OCI-LY1 (cell line): ENCODE measurements at regions not wholly inside any gene's neighbourhood (a gene's known extent, or its start where the extent isn't known, plus 50 kb on each side); places are given as distances from the start of the nearest gene placed in this dataset.

ENCODE experiments used
- CTCF ChIP-seq: fragments of 200-600 bp; sonication (generic), shearing (Covaris generic); IDR thresholded peaks from 2 replicates; pipeline ENCODE4 v1.5.1; 2017; ENCODE audit warnings: mild to moderate bottlenecking, antibody characterized with exemption, low read length, moderate library complexity, mixed read lengths
- EZH2 ChIP-seq: fragments of 200-600 bp; sonication (generic), shearing (Covaris generic); IDR thresholded peaks from 2 replicates; pipeline ENCODE4 v1.8.0; 2017; ENCODE audit warnings: borderline replicate concordance, mixed run types, mild to moderate bottlenecking, antibody characterized with exemption, low read length, moderate library complexity, mixed read lengths

- no peak for TF ChIP-seq CTCF
- TF ChIP-seq EZH2, result no peak
These were observed 370.6 kb upstream of the TBL1XR1 start for GRCh38 chr3:177567833-177568232.
